ENCODE measurements at regions not wholly inside any gene's neighbourhood (a gene's known extent, or its start where the extent isn't known, plus 50 kb on each side); places are given as distances from the start of the nearest gene placed in this dataset.

DNA sequence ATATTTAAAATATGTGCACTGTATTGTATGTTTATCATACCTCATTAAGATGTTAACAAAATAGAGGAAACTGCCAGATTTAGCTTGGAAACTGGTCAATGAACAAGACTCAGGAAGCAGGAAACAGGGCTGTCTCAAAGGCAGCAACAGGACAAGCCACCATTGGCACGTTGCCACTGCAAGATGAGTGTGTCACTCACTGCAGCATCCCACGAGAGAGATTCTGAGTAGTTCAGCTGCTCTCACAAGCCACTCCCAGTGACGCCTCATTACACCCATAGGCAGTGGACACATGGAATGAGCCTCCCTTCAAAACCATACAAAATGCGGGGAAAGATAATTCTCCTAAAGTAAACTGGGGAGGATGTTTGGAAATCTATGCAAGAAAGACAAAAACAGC lies 181.9 kb upstream of the DLGAP1 start:
- DNase-seq, result peak in 1 of 3 experiments; percentile 70

GRCh38 chr18:4631239-4631638 lies 176.1 kb upstream of the DLGAP1 start:
- DNase-seq, result no peak

GRCh38 chr18:4605212-4605611 lies 150.1 kb upstream of the DLGAP1 start:
- DNase-seq, result peak in 1 of 3 experiments; percentile 69

DNA sequence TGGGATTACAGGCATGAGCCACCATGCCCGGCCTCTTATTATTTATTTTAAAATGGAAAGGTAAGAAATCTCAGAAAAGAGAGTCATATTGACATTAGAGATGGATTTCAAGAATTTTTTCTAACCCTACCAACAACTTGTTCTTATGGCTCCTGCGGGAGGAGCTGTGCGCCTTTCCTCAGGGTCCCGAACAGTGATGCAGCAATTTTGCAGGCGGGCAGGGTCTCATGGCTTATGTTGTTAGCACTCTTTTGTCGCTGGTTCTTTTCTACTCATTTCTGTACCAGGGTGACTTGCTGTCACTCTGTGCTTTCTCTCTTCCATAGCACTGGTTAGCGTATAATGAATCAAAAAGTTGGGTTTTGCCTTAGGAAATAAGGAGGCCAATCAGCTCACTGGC lies 148.8 kb upstream of the DLGAP1 start:
- no peak for DNase-seq

DNA sequence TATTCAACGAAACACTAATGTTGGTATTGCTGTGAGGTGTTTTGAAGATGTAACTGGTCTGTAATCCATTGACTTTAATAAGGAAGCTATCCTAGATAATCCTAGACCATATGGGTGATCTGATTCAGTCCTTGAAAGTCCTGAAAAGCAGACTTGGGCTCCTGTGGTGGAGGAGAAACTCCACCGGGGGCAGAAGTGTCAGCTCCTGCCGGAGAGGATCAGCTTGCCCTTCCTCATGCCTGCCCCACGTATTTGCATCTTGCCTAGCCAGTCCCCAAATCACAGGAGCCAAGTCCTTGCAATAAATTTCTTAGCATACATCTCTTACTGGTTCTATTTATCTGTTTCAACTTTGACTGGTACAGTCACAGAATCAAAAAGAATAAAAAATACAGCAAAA lies 144.2 kb upstream of the DLGAP1 start:
- no peak for DNase-seq

GRCh38 chr18:4597301-4597700 lies 142.2 kb upstream of the DLGAP1 start:
- DNase-seq, result no peak

DNA sequence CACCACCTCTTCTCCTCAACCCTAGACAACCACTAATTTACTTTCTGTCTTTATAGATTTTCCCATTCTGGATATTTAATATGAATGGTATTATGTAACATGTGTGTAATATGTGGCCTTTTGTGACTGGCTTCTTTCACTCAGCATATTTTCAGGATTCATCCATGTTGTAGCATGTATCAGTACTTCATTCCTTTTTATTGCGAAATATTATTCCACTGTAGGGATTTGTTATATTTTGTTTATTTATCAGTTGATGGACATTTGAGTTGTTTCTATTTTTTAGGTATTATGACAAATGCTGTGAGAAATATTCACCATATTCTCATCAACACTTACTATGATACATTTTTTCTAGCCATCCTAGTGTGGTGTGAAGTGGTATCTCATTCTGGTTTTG lies 138.8 kb upstream of the DLGAP1 start:
- no peak for DNase-seq

DNA sequence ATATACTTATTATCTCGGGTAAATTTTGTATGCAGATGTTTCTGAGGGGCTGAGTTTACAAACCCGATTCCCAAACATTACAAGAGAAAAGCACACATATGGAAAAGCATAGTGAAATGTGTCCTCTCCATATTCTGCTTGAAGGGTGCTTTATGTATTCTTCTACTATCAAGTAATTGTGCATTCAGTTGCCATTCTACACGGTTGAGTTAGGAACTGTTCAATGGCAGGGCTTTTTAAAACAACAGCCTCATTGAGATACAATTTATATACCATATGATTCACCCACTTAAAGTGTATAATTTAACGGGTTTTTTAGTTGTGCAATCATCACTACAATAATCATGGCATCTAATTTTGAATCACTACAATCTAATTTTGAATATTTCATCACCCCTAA lies 138.4 kb upstream of the DLGAP1 start:
- DNase-seq, result peak in 1 of 3 experiments; percentile 0

DNA sequence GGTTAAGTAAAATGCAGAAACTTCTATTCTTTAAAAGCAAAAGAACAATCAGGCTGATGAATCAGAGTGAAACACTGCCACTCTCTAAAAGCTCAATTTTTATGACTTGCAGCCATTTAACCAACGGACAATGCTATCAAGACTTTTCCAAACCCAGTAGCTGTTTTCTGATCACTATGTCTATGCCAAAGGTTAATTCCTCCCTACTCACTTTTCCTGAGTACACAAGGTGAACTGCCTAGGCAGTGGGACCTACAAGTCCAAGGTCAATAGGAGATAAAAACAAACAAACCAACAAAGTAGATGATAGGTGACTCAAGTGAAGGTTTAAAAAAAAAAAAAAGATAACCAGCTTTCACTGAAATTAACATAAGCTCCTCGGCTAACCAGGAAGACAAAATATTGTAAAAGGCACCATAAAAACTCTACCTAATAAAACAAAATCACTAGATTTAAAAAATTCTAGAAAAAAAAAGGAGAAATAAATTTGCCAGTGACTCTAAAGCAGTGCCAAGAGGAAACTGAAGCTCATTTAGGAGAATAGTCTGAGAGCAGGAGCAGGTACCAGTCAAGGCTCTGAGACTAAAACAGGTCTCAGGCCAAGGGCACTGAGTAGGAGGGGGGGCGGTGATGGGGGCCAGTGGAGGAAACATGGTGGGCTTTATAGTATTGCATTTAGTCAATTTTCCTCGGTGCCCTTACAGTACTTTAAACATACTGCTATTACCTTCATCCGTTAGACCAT lies 134.1 kb upstream of the DLGAP1 start:
- DNase-seq, result no peak

- no peak for DNase-seq
Observed at GRCh38 chr18:4587204-4587603, 132.1 kb upstream of the DLGAP1 start.

- no peak for DNase-seq
Observed at GRCh38 chr18:4586731-4587130, 131.6 kb upstream of the DLGAP1 start.

DNA sequence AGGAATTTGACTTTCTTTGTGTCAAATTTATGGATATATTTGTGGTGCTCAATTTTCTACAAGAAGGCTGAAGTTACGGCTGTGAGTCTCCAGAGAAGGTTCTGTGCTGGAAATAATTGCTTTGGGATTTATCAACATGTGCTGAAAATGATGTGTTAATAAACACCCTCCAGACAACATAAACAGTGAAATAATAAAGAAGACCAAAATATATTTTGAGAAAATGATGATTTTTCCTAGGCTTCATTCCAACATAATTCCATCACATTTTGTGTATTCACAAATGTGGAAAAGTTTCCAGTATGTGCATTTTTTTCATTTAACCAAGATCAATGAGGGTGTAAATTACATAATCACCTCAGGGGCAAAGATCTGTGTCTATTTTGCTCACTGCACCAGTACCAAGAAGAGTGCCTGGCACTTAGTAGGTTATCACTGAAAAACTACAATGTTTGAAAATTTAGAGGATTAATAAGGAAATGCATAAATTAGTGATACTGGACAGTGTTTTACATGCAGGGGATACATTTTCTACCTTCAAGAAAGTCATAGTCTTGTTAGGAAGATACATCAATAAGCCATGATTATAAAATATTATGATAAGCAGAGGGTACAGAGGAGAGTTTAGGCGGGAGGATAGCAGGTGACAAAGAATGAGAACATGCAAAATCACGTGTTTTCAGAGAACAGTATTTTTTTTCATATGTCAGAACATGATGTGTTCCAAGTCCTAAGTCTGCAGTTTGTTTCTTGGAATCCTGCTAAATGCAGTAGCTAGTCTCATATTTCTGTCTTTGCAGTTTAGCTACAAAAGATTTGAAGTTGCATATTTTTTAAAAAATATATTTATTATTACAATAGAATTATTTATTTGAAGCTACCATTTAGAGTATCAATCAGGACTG lies 127.6 kb upstream of the DLGAP1 start:
- DNase-seq, result no peak

GRCh38 chr18:4581966-4582365 lies 126.9 kb upstream of the DLGAP1 start:
- DNase-seq, result no peak

DNA sequence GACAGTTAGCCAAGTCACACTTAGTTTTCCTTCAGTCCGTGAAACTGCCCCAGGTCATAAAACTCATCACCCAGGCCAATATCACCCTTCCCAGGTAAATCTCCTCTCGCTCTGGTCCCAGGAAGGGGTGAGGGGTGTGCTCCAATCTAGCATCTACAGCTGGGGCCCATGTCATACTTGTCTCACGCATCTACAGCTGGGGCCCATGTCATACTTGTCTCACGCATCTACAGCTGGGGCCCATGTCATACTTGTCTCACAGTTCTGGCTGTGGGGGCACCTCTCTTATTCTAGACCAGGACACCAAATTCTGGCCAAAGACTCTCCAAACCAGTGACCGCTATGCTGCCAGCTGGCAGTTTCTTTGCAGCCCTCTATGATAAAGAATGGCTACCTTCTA lies 123.3 kb upstream of the DLGAP1 start:
- DNase-seq, result no peak

- no peak for DNase-seq
Observed at GRCh38 chr18:4573735-4574134, 118.6 kb upstream of the DLGAP1 start.

DNA sequence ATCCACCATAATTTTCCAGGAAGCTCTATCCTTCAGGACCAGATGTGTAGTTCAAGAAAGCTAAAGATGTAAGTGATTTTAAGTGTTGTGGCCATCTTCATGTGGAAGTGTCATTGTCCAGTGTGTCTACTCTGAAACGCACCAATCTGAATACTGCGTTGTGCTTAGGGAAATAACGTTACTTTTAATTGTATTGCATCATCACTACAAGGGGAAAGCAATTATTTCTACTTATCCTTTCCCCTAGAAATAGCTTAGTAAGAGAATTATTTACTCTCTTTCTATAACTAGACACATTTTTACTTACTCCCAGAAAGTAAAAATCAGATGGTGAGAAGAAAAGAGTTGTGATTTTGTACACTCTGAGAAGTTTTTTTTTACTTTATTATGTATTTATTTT lies 102.4 kb upstream of the DLGAP1 start:
- DNase-seq, result no peak

- no peak for DNase-seq
Observed at GRCh38 chr18:4551001-4551360, 95.9 kb upstream of the DLGAP1 start.

GRCh38 chr18:4549164-4549872 lies 94.2 kb upstream of the DLGAP1 start:
- no peak for DNase-seq

GRCh38 chr18:4547126-4547525 lies 92.0 kb upstream of the DLGAP1 start:
- no peak for DNase-seq

DNA sequence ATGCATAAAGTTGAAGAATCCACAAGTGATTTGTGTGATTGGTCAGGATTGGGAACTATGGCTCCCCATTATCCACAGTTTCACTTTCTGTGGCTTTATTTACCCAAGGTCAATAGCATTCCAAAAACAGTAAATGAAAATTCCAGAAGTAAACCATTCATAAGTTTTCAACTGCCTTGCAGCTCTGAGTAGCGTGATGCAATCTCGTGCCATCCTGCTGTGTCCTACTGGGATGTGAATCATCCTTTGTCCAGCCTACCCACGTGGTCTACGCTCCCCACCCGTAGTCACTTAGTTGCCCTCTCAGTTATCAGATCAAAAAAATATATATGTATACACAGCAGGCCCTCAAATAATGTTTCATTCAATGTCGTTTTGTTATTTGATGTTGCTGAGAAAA lies 89.0 kb upstream of the DLGAP1 start:
- no peak for DNase-seq

GRCh38 chr18:4543711-4544110 lies 88.6 kb upstream of the DLGAP1 start:
- DNase-seq, result no peak

DNA sequence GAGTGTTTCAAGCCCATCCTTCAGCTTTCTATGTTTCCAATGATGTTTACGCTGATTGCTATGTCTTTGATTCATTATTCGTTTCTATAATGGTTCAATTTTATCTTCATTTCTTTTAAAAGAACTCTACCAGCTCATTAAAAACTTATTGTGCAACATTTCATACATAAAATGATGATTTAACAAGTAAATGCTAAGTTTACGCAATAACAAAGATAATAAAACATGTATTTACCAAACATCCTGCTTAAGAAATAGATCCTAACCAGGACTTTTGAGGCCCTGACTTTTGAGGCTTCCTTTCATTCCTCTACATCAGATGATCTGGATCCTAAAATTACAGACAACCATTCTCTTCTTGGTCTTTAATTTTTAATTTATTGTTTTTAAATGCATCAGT lies 86.5 kb upstream of the DLGAP1 start:
- no peak for DNase-seq

DNA sequence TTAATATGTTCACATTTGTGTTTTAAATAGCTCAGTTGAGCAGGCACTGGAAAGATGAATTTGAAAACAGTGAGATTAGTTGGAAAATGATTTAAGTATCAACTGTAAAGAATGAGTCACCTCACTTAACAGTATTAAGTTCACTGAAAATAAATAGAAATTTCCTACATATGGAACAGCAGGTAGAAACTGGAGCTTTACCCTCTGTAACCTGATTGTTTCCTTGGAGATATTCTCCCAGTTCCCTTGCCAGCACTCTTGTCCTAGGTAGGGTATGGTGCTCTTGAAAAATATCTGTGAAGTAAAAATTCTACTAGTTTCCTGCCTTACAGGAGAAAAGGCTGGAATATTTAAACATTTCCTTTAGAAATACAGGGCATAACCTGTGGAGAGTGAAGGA lies 81.3 kb upstream of the DLGAP1 start:
- no peak for DNase-seq

DNA sequence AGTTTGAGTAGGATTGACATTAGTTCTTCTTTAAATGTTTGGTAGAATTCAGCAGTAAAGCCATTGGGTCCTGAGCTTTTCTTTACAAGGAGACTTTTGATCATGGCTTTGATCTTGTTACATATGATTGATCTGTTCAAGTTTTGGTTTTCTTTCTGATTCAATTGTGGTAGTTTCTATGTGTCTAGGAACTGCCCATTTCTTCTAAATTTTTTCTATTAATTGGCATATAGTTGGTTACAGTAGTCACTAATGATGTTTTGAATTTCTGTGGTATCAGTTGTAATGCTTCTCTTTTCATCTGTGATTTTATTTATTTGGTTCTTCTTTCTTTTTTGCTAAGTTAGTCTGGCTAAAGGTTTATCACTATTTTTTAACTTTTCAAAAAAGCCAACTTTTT lies 73.3 kb upstream of the DLGAP1 start:
- no peak for DNase-seq

Measured in NCI-H1417 (cell line).